HG02885 (cell line): ENCODE measurements at regions not wholly inside any gene's neighbourhood (a gene's known extent, or its start where the extent isn't known, plus 50 kb on each side); places are given as distances from the start of the nearest gene placed in this dataset.
A peak's percentile ranks its signal among the peaks of the same experiment; 100 is the strongest.
"Not testable (repeated sequence)": the region's sequence is repeated elsewhere in the genome, so short reads cannot be mapped to it uniquely, and the experiment has no call there.

ENCODE experiments used
- ATAC-seq: cut with Tn5 transposase; IDR thresholded peaks from one replicate; pipeline ENCODE4 v1.9.1; 2021; ENCODE audit warnings: mild to moderate bottlenecking; ENCODE audit not compliant: unreplicated experiment, poor library complexity

- no peak for ATAC-seq
These were observed 72.6 kb downstream of the ISX start for GRCh38 chr22:35138521-35138920.

DNA sequence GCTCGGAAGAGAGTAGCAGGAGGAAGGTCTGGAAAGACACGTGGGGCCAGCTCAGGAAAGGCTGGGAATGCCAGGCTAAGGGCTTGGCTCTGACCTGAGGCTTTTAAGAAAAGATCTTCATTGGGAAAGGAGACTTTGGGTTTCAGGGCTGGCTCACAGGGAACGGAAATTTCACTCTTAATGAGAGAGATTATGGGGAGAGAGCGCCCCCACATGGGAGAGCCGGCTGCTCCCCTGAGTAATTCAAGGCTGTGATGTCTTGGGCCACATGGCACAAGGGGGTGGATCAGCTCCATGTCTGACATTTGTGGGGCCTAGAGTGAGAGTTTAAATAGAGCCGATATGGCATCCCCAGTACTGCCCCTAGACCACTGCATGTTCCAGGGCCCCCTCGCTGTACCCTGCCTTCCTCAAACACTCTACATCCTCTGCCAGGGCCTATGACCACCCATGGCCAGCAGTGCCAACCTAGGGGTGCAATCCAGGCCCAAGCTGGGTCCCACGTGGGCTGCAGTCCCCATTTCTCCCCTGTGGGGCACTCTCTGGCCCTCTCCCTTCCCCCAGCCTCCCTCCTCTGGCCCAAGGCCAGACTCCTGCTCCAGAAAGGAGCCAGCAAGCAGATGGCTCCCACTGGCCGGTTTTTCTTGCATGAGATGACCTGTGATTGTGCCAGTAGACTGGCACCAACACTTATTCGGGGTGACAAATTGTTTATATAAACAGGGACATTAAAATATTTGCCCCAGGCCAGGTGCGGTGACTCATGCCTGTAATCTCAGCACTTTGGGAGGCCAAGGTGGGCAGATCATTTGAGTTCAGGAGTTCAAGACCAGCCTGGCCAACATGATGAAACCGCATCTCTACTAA is 75.2 kb downstream of the ISX start:
- no peak for ATAC-seq

DNA sequence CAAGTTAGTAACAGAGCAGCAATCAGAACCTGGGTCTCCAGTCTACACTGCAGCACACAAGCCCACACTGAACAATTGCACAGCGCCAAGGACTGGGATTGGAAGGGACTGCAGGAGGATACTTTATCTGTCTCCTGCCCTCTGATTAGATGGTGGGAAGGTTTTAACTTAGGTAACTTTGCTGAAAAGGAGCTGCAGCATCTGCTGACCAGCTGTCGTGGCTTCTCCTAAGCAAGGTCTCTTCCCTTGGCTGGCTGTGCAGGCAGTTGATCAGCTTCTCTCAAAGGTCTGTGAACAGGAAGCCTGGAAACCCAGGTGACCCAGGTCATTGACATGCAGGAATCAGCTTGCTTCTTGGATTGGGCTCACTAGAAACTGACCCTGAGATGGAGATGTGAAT is 82.4 kb downstream of the ISX start:
- ATAC-seq, result no peak

DNA sequence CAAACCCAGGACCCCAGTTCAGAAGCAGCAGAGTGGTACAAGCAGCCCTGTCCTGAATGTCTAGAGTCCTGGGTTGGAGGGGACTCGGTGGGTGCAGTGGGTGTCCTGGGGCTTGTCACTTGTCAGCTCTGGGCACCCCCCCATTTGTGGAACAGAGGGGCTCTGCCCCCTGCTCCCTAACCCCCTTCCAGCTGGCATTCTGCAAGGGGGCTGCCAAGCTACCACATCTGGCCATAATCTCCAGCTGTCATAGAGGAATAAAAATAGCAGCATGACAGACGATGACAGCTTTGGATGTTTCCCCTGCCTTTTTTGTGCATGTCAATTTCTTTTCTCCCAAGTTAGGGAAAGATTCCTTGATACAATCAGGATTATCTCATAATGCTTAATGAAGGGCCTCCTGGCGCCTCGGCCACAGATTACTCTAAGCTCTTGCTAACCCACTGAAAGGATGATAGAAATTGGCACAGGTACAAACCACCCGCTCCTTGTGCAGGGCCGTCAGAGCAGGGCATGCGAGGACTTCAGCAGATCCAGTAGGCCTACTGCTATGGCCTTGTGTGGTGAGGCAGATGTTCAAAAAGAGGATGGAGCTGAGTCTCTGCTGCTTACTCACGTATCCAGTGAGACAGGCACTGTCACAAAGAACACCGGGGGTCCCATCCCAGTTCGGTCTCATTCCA is 83.0 kb downstream of the ISX start:
- ATAC-seq, result no peak

- ATAC-seq, result no peak
These were observed 84.5 kb downstream of the ISX start for GRCh38 chr22:35150183-35151107.

GRCh38 chr22:35152316-35152715 is 86.4 kb downstream of the ISX start:
- no peak for ATAC-seq

- ATAC-seq, result peak; percentile 39
These were observed 89.0 kb downstream of the ISX start for GRCh38 chr22:35154937-35155387.

GRCh38 chr22:35155403-35156025 is 89.6 kb downstream of the ISX start:
- no peak for ATAC-seq

DNA sequence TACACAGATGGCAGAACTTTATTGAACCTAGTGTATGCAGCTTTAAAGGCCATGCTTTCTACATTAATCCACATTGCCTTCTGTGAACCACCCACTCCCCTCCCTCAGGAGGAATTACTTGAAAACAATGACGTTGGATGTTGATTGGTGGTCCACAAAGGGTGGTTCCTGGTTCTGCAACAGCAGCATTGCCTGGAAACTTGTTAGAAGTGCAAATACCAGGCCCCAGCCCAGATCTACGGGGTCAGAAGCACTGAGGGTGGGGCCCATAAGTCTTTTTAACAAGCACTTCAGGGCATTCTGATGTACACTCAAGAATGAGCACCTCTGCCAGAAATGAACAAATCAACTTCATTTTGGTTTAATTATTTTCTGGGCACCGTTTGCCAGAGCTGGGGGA is 91.0 kb downstream of the ISX start:
- no peak for ATAC-seq

DNA sequence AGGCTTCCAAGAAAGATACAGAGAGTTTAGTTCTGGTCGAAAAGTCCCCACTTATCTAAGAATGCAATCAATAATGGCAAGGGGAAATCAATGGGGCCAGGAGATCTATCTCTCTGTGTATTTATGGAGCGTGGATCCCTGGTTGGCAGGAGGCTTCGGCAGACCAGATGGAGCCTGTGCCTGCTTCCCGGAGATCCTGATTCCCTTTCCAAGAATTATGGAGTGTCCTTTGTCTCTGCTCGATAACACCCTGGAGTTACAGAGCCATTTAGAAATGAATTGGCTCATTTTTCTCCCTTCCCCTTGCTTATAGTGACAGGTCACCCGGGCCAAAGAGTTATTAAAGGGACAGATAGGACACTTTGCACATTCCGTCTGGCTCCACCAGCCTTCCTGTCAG is 92.4 kb downstream of the ISX start:
- ATAC-seq, result no peak

- no peak for ATAC-seq
These were observed 93.4 kb downstream of the ISX start for GRCh38 chr22:35159343-35159742.

DNA sequence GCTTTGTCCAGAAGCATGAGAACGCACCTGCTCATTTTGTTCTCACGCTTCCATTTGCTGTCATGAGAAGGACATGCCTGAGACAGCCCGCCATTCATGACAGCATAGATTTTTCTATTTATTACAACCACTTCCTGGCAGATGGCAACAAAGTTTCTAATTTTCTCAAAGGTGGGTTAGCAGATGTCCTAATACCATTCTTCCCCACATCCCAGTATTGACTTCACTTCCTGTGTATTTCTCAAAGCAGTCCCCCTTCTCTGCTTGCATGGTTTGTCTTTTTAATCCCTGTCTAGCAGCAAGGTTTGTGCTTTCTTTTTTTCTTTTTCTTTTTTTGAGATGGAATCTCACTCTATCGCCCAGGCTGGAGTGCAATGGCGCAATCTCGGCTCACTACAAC is 94.3 kb downstream of the ISX start:
- ATAC-seq, result no peak

GRCh38 chr22:35165896-35166295 is 91.4 kb upstream of the HMGXB4 start:
- not testable (repeated sequence) for ATAC-seq

GRCh38 chr22:35170716-35171697 is 86.3 kb upstream of the HMGXB4 start:
- ATAC-seq, result no peak

DNA sequence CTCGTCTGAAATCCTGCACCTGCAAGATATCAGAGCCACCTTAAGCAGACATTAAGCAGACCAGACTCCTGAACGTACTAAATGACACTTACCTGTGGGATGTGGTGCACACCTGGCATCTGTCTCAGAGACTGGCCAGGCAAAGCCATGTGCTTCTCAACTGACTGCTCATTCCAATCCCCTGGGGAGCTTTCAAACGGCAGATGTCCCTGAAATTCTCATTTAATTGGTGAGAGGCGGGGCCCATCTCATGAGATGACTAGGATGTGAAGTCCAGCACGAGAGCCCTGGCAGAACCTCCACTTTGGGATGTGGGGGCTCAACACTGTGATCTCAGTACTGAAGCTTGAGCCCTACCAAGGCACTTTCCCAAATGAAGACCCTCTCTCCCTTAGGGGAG is 84.9 kb upstream of the HMGXB4 start:
- ATAC-seq, result no peak

GRCh38 chr22:35173655-35174054 is 83.6 kb upstream of the HMGXB4 start:
- ATAC-seq, result no peak

DNA sequence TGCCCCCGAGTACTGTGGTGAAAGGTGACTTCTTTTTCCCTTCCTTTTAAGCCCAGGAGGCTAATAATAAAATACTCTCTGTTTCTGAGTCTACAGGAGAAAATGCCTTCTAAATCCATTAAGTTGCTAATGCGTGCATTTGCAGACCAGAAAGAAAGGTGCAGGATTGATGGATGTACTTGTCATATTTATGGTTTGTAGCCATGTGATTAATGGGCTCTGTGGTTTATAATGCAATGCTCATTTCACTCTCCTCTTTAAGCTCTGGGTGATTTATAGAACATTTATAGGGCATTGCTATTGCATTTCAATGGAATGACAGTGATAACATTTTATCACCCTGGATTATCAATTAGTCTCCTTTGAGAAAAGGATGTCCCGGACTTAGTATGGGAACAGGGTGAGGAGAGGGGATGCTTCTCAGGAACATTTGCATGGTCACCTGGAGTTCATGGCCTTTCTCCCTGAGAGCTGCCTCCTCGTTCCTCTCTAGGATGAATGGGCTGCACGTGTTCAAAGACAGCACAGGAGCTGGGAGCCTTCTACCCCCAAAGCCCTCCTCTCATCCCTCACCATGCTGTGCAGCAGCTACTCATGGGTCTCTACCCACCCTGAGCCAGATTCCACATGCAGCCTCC is 82.8 kb upstream of the HMGXB4 start:
- ATAC-seq, result no peak

GRCh38 chr22:35175392-35175791 is 81.9 kb upstream of the HMGXB4 start:
- no peak for ATAC-seq

- ATAC-seq, result no peak
These were observed 79.5 kb upstream of the HMGXB4 start for GRCh38 chr22:35177811-35178210.
